Tibial artery (tissue), 4 donors: ENCODE measurements at regions not wholly inside any gene's neighbourhood (a gene's known extent, or its start where the extent isn't known, plus 50 kb on each side); places are given as distances from the start of the nearest gene placed in this dataset.

Experiments used
- DNase-seq, 2 donors: peaks; one replicate each; pipeline ENCODE4 v3.0.0-alpha.2; 2019
- H3K27ac ChIP-seq, 2 donors: fragments of 200-600 bp; sonication (generic) in 1 of 2; 1 replicate in 1 of 2; 2 replicates in 1 of 2; pipeline ENCODE4 v1.5.1; 2018 to 2019; ENCODE audit warnings: mild to moderate bottlenecking in 1 of 2
- H3K27me3 ChIP-seq, 2 donors: fragments of 200-600 bp; sonication (generic) in 1 of 2; one replicate each; pipeline versions ENCODE4 v1.5.1 to v1.6.0; 2016 to 2019
- H3K36me3 ChIP-seq, 3 donors: fragments of 200-600 bp; sonication (generic) in 2 of 3; one replicate each; pipeline ENCODE4 v1.5.1; 2016 to 2019; ENCODE audit warnings: mild to moderate bottlenecking in 2 of 3
- H3K4me1 ChIP-seq, 4 donors: fragments of 200-600 bp; sonication (generic) in 2 of 4; 1 replicate in 3 of 4; 2 replicates in 1 of 4; pipeline ENCODE4 v1.5.1; 2016 to 2019
- H3K4me3 ChIP-seq, 2 donors: fragments of 200-600 bp; sonication (generic) in 1 of 2; 1 replicate in 1 of 2; 2 replicates in 1 of 2; pipeline ENCODE4 v1.5.1; 2018 to 2019; ENCODE audit warnings: mild to moderate bottlenecking in 2 of 2
- H3K9me3 ChIP-seq, 3 donors: fragments of 200-600 bp; sonication (generic) in 1 of 3; one replicate each; pipeline ENCODE4 v1.5.1; 2016 to 2019
- CTCF ChIP-seq, 2 experiments: fragments of 200-600 bp in 1 of 2; fragments of 450-650 bp in 1 of 2; IDR thresholded peaks; one replicate each; pipeline ENCODE4 v1.5.1; 2017 to 2019; ENCODE audit warnings: antibody characterized with exemption in 2 of 2, mild to moderate bottlenecking in 1 of 2, moderate library complexity in 1 of 2
- intact Hi-C: fragments of 100-400 bp; cut with DNase I; formaldehyde crosslinking; loops from one replicate; pipeline ENCODE4 v1.15.0; 2023; ENCODE audit warnings: low total_unique reads

DNA sequence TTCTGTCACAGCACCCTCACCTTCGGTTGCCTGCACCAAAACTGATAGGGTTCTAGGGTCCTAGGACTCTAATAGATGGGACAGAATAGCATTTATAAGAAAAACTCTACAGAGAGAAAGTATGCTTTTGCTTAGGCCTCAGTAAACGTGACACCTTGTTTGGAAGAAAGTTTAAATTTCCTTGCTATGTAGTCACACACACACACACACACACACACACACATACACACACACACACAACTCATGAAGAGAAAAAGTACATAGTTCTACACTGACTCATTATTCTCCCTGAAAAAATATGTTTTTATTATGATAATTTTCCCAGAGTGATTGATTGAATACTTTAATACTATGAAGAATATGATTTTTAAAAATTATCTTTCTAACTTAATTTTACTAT lies 220.8 kb upstream of the SNX19 start:
- H3K4me3 ChIP-seq: no peak overlapping the region
- no peak overlapping the region for H3K27ac ChIP-seq
- no peak for DNase-seq
- intact Hi-C loops: no loop called here
- no peaks in the 10 kb centered on the region for H3K9me3 ChIP-seq
- no peaks in the 10 kb centered on the region for H3K27me3 ChIP-seq
- no peaks in the 10 kb centered on the region for H3K36me3 ChIP-seq
- no peak for TF ChIP-seq CTCF (IDR thresholded peaks at IDR 0.05)
- no peaks in the 10 kb centered on the region for H3K4me1 ChIP-seq

GRCh38 chr11:131138731-131139130 lies 222.5 kb upstream of the SNX19 start:
- intact Hi-C loops: no loop called here
- no peaks in the 10 kb centered on the region for H3K36me3 ChIP-seq
- H3K9me3 ChIP-seq: no peaks in the 10 kb centered on the region
- DNase-seq: no peak
- H3K4me1 ChIP-seq: no peaks in the 10 kb centered on the region
- no peaks in the 10 kb centered on the region for H3K27me3 ChIP-seq
- H3K4me3 ChIP-seq: no peak overlapping the region
- TF ChIP-seq CTCF (IDR thresholded peaks at IDR 0.05): no peak
- no peak overlapping the region for H3K27ac ChIP-seq

GRCh38 chr11:131145791-131146190 lies 224.6 kb upstream of the NTM start:
- Histone ChIP-seq H3K4me1 (no peaks in the 10 kb centered on the region), H3K27ac (no peak overlapping the region), H3K4me3 (no peak overlapping the region), H3K9me3 (no peaks in the 10 kb centered on the region), H3K27me3 (no peaks in the 10 kb centered on the region), H3K36me3 (no peaks in the 10 kb centered on the region)
- intact Hi-C loops: no loop called here
- DNase-seq: no peak
- TF ChIP-seq CTCF (IDR thresholded peaks at IDR 0.05): no peak

DNA sequence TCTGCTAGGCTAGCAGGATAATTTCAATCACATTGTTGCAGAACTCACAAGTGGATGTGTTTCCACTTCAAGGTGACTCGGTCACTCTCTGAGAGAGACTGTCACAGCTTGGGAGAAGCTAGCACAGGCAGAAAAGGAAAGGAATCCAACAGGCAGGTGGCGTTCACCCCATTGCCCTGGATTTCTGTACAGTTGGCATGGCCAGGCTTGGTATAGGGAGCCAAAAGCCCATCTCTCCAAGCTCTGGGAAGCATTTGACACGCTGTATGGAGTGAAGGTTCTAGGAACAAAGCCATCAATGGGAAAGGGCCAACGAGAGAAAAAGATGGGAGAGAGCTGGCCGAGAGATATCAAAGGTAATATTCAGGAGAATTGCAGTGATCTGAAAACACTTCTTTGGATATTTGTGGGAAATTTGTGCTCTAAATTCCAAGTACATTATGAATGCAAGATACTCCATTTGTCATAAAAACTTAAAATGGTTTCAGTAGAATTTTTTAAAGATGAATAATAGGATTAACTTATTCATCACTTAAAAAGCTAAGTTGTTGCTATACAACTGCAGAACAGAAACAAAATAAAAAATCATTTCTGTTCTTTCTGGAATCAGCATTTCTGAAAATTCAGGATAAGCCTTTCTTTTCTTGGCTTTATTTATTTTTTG lies 223.5 kb upstream of the NTM start:
- H3K4me3 ChIP-seq: no peak overlapping the region
- H3K4me1 ChIP-seq: no peaks in the 10 kb centered on the region
- no peak overlapping the region for H3K27ac ChIP-seq
- intact Hi-C loops: no loop called here
- no peaks in the 10 kb centered on the region for H3K36me3 ChIP-seq
- TF ChIP-seq CTCF (IDR thresholded peaks at IDR 0.05): no peak
- H3K27me3 ChIP-seq: no peaks in the 10 kb centered on the region
- H3K9me3 ChIP-seq: no peaks in the 10 kb centered on the region
- no peak for DNase-seq

- H3K27ac ChIP-seq: no peak overlapping the region
Observed at GRCh38 chr11:131154351-131154750, 216.1 kb upstream of the NTM start.

More at GRCh38 chr11:131154351-131154750, 216.1 kb upstream of the NTM start:
- Histone ChIP-seq H3K4me1 (no peaks in the 10 kb centered on the region), H3K36me3 (no peaks in the 10 kb centered on the region), H3K27me3 (no peaks in the 10 kb centered on the region), H3K9me3 (no peaks in the 10 kb centered on the region), H3K4me3 (no peak overlapping the region)
- no peak for DNase-seq
- TF ChIP-seq CTCF (IDR thresholded peaks at IDR 0.05): no peak
- intact Hi-C loops: no loop called here
